Breast epithelium (tissue), 3 donors: ENCODE measurements at regions not wholly inside any gene's neighbourhood (a gene's known extent, or its start where the extent isn't known, plus 50 kb on each side); places are given as distances from the start of the nearest gene placed in this dataset.

Experiments used
- POLR2AphosphoS5 ChIP-seq, 3 donors: sonication (generic); formaldehyde crosslinking; IDR thresholded peaks; one replicate each; pipeline ENCODE4 v1.6.1; 2017; ENCODE audit warnings: antibody characterized with exemption in 3 of 3
- TF ChIP-seq, protein P1 (sequence below), 3 donors: fragments of 450-650 bp; IDR thresholded peaks; one replicate each; pipeline ENCODE4 v1.5.1; 2016 to 2017; ENCODE audit warnings: antibody characterized with exemption in 3 of 3, mild to moderate bottlenecking in 3 of 3, moderate library complexity in 3 of 3

DNA sequence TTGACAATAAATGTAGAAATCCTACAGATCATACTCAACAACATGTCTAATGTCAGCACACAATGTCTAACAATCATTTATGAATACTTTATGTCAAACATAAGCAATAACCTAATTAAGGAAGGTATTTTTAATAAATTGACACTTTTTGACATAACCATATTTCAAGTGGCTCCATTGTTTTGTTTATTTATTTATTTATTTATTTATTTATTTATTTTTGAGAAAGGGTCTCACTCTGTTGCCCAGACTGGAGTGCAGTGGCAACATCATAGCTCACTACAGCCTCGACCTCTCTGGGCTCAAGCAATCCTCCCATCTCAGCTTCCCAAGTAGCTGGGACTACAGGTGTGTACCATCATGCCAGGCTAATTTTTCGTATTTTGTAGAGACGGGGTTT, 267.6 kb upstream of the BTG1 start:
- TF ChIP-seq POLR2AphosphoS5 (IDR thresholded peaks at IDR 0.05): no peak
- TF ChIP-seq, protein P1, sequence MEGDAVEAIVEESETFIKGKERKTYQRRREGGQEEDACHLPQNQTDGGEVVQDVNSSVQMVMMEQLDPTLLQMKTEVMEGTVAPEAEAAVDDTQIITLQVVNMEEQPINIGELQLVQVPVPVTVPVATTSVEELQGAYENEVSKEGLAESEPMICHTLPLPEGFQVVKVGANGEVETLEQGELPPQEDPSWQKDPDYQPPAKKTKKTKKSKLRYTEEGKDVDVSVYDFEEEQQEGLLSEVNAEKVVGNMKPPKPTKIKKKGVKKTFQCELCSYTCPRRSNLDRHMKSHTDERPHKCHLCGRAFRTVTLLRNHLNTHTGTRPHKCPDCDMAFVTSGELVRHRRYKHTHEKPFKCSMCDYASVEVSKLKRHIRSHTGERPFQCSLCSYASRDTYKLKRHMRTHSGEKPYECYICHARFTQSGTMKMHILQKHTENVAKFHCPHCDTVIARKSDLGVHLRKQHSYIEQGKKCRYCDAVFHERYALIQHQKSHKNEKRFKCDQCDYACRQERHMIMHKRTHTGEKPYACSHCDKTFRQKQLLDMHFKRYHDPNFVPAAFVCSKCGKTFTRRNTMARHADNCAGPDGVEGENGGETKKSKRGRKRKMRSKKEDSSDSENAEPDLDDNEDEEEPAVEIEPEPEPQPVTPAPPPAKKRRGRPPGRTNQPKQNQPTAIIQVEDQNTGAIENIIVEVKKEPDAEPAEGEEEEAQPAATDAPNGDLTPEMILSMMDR (IDR thresholded peaks at IDR 0.05): no peak
